K562 (cell line): ENCODE measurements at regions not wholly inside any gene's neighbourhood (a gene's known extent, or its start where the extent isn't known, plus 50 kb on each side); places are given as distances from the start of the nearest gene placed in this dataset.

ENCODE experiments used
- ATAC-seq: fragments of 200-7000 bp; cut with Tn5 transposase; 3 replicates; pipeline ENCODE4 v1.9.1; 2020; ENCODE audit warnings: moderate library complexity
- BruUV-seq: library from RNA; stranded (reverse); fragments of 400-500 nt; replicated peaks from 2 replicates; lab custom pipeline; 2021; lab: Mats Ljungman, UMichigan
- CTCF ChIA-PET: fragments of 300-600 bp; formaldehyde crosslinking; extraction: SDS; loops from one replicate; lab custom pipeline; 2021; ENCODE audit warnings: low intra/inter-chr PET ratio; lab: Yijun Ruan, JAX
- POLR2A ChIA-PET: fragments of 300-600, 350-650 bp; sonication (Branson Sonifier 250); formaldehyde crosslinking; extraction: SDS; loops from one replicate; lab custom pipeline; 2021; ENCODE audit warnings: antibody characterized with exemption, inconsistent platforms; lab: Yijun Ruan, JAX
- DNase-seq, 4 experiments: peaks; one replicate each; pipeline versions ENCODE4 v3.0.0 to v3.0.0-alpha.2; 2011 to 2018; ENCODE audit warnings: low spot score in 3 of 4, mixed read lengths in 3 of 4; ENCODE audit errors: extremely low read depth in 1 of 4
- FAIRE-seq: peaks from 2 replicates; lab custom pipeline; 2011; peaks lifted over from hg19 to GRCh38; lab: Jason Lieb, UNC
- H2AFZ ChIP-seq: 2 replicates; pipeline ENCODE4 v1.6.0; 2011; ENCODE audit warnings: low read depth, low read length, control low read depth, inconsistent platforms
- H3K27ac ChIP-seq: fragments of 200-600 bp; 3 replicates; pipeline ENCODE4 v1.8.0; 2011; ENCODE audit warnings: low read depth, mild to moderate bottlenecking, control low read depth, inconsistent platforms, low read length, moderate library complexity, mixed read lengths; ENCODE audit errors: extremely low read depth
- H3K27me3 ChIP-seq, 2 experiments: fragments of 300-600 bp in 1 of 2; 2 replicates in 1 of 2; 3 replicates in 1 of 2; pipeline versions ENCODE4 v1.6.0 to v1.8.0; 2011; ENCODE audit warnings: inconsistent platforms in 2 of 2, low read length in 2 of 2, mild to moderate bottlenecking in 1 of 2, mixed read lengths in 1 of 2, moderate library complexity in 1 of 2; ENCODE audit not compliant: control insufficient read depth in 2 of 2, insufficient read depth in 2 of 2
- H3K36me3 ChIP-seq: fragments of 300-600 bp; 3 replicates; pipeline ENCODE4 v1.8.0; 2011; ENCODE audit warnings: mild to moderate bottlenecking, low read length, inconsistent platforms; ENCODE audit not compliant: control insufficient read depth, insufficient read depth
- H3K4me1 ChIP-seq, 2 experiments: fragments of 200-600 bp in 1 of 2; replicated peaks in 1 of 2; 2 replicates in 1 of 2; 3 replicates in 1 of 2; pipeline versions ENCODE4 v1.5.1 to v1.8.0; 2011; ENCODE audit warnings: inconsistent platforms in 2 of 2, low read length in 2 of 2, mild to moderate bottlenecking in 1 of 2, mixed read lengths in 1 of 2, moderate library complexity in 1 of 2; ENCODE audit not compliant: control insufficient read depth in 2 of 2, insufficient read depth in 2 of 2
- H3K4me2 ChIP-seq: 2 replicates; pipeline ENCODE4 v1.6.1; 2011; ENCODE audit warnings: low read length, control low read depth, inconsistent platforms, mixed read lengths; ENCODE audit not compliant: insufficient read depth
- H3K4me3 ChIP-seq: fragments of 200-600 bp; sonication (generic), shearing (Covaris generic); 2 replicates; pipeline ENCODE4 v1.5.1; 2016; ENCODE audit warnings: control low read depth, inconsistent platforms
- H3K79me2 ChIP-seq: fragments of 200-600 bp; 3 replicates; pipeline ENCODE4 v1.8.0; 2011; ENCODE audit warnings: low read length, inconsistent platforms; ENCODE audit not compliant: control insufficient read depth, insufficient read depth
- H3K9ac ChIP-seq, 2 experiments: 2 replicates each; pipeline versions ENCODE4 v1.6.0 to v1.6.1; 2011; ENCODE audit warnings: low read depth in 2 of 2, low read length in 2 of 2, control low read depth in 1 of 2, inconsistent platforms in 1 of 2, mild to moderate bottlenecking in 1 of 2, mixed read lengths in 1 of 2; ENCODE audit not compliant: insufficient read depth in 1 of 2
- H3K9me1 ChIP-seq: one replicate; pipeline ENCODE4 v1.6.0; 2011; ENCODE audit warnings: inconsistent platforms, mild to moderate bottlenecking, low read length, moderate library complexity; ENCODE audit not compliant: control insufficient read depth, insufficient read depth
- H3K9me3 ChIP-seq: replicated peaks from 2 replicates; pipeline ENCODE4 v1.5.1; 2011; ENCODE audit warnings: low read depth, low read length, inconsistent platforms; ENCODE audit not compliant: control insufficient read depth, insufficient read depth
- H4K20me1 ChIP-seq: replicated peaks from 2 replicates; pipeline ENCODE4 v1.6.1; 2011; ENCODE audit warnings: low read length, inconsistent platforms, mixed read lengths; ENCODE audit not compliant: control insufficient read depth, insufficient read depth
- HMG20A ChIP-seq: fragments of 450-650 bp; formaldehyde crosslinking; conservative IDR thresholded peaks from 2 replicates; pipeline ENCODE4 v1.4.0; 2020; ENCODE audit warnings: mild to moderate bottlenecking, mixed read lengths
- MTA2 ChIP-seq: fragments of 450-650 bp; IDR thresholded peaks from 2 replicates; pipeline ENCODE4 v1.6.1; 2016; ENCODE audit warnings: low read depth
- NCOA6 ChIP-seq: fragments of 450-650 bp; IDR thresholded peaks from 2 replicates; pipeline ENCODE4 v1.6.1; 2017; ENCODE audit warnings: mild to moderate bottlenecking
- PHB ChIP-seq: fragments of 250-450 bp; sonication (Bioruptor Pico); IDR thresholded peaks from 2 replicates; pipeline ENCODE4 v1.5.0; 2021
- SAFB2 ChIP-seq: fragments of 200-400 bp; formaldehyde crosslinking; IDR thresholded peaks from 2 replicates; pipeline ENCODE4 v1.6.1; 2018; ENCODE audit warnings: borderline replicate concordance, low read length, low read depth, moderate library complexity; ENCODE audit not compliant: severe bottlenecking
- ZNF224 ChIP-seq: sonication (generic); formaldehyde crosslinking; IDR thresholded peaks from 2 replicates; pipeline ENCODE4 v1.8.0; 2022; ENCODE audit warnings: mild to moderate bottlenecking, missing genetic modification reagents
- ZNF717 ChIP-seq: fragments of 250-450 bp; sonication (Bioruptor Pico); IDR thresholded peaks from 2 replicates; pipeline ENCODE4 v1.5.0; 2021
- in situ Hi-C: fragments of 300-500 bp; cut with MboI; formaldehyde crosslinking; loops from 4 replicates; pipeline ENCODE4 v1.15.0; 2018; ENCODE audit warnings: inconsistent platforms, mixed read lengths
- intact Hi-C: fragments of 100-400 bp; cut with micrococcal nuclease; formaldehyde crosslinking; loops from 2 replicates; pipeline ENCODE4 v1.14.2; 2022
- TF ChIP-seq, protein P1 (sequence below), 2 experiments: fragments of 450-650 bp; IDR thresholded peaks; 2 replicates each; pipeline ENCODE4 v1.6.1; 2016; ENCODE audit warnings: mild to moderate bottlenecking in 2 of 2, borderline replicate concordance in 1 of 2, low read depth in 1 of 2, moderate library complexity in 1 of 2

DNA sequence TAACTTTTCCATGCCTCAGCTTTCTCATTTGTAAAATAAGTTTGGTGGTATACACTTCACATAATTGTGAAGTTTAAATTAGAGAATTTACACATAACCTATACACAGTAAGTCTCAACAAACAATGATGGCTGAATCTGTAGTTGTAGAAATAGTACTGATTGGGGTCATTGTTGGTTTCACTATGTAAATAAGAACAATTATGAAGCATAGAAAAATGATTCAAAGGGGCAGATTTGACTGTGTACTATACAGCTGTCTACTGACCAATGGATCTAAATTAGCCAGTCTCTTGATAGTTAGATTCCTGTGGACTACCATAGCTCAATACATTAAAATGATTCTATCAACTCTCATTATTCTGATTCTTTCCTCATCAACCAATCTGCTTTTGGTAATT is 181.1 kb upstream of the STXBP5 start:
- in situ Hi-C loops: no loop called here
- Histone ChIP-seq H3K27ac (no peak overlapping the region), H3K4me2 (no peak overlapping the region), H3K9me3 (no peaks in the 10 kb centered on the region), H3K4me1 (no peaks in the 10 kb centered on the region), H3K27me3 (no peaks in the 10 kb centered on the region), H3K9ac (no peak overlapping the region), H2AFZ (peak overlapping the region; percentile 35; the same call in 1 of the 2 replicates), H3K9me1 (no peaks in the 10 kb centered on the region), H4K20me1 (no peaks in the 10 kb centered on the region), H3K79me2 (no peaks in the 10 kb centered on the region), H3K4me3 (no peak overlapping the region), H3K36me3 (no peaks in the 10 kb centered on the region)
- TF ChIP-seq HMG20A (CRISPR knock-in tag): no peak
- TF ChIP-seq ZNF717 (CRISPR knock-in tag): no peak
- no peak for TF ChIP-seq NCOA6
- no peak for TF ChIP-seq SAFB2
- no peak for TF ChIP-seq MTA2
- no peak for TF ChIP-seq ZNF224 (CRISPR knock-in tag)
- TF ChIP-seq PHB: no peak
- TF ChIP-seq, protein P1, sequence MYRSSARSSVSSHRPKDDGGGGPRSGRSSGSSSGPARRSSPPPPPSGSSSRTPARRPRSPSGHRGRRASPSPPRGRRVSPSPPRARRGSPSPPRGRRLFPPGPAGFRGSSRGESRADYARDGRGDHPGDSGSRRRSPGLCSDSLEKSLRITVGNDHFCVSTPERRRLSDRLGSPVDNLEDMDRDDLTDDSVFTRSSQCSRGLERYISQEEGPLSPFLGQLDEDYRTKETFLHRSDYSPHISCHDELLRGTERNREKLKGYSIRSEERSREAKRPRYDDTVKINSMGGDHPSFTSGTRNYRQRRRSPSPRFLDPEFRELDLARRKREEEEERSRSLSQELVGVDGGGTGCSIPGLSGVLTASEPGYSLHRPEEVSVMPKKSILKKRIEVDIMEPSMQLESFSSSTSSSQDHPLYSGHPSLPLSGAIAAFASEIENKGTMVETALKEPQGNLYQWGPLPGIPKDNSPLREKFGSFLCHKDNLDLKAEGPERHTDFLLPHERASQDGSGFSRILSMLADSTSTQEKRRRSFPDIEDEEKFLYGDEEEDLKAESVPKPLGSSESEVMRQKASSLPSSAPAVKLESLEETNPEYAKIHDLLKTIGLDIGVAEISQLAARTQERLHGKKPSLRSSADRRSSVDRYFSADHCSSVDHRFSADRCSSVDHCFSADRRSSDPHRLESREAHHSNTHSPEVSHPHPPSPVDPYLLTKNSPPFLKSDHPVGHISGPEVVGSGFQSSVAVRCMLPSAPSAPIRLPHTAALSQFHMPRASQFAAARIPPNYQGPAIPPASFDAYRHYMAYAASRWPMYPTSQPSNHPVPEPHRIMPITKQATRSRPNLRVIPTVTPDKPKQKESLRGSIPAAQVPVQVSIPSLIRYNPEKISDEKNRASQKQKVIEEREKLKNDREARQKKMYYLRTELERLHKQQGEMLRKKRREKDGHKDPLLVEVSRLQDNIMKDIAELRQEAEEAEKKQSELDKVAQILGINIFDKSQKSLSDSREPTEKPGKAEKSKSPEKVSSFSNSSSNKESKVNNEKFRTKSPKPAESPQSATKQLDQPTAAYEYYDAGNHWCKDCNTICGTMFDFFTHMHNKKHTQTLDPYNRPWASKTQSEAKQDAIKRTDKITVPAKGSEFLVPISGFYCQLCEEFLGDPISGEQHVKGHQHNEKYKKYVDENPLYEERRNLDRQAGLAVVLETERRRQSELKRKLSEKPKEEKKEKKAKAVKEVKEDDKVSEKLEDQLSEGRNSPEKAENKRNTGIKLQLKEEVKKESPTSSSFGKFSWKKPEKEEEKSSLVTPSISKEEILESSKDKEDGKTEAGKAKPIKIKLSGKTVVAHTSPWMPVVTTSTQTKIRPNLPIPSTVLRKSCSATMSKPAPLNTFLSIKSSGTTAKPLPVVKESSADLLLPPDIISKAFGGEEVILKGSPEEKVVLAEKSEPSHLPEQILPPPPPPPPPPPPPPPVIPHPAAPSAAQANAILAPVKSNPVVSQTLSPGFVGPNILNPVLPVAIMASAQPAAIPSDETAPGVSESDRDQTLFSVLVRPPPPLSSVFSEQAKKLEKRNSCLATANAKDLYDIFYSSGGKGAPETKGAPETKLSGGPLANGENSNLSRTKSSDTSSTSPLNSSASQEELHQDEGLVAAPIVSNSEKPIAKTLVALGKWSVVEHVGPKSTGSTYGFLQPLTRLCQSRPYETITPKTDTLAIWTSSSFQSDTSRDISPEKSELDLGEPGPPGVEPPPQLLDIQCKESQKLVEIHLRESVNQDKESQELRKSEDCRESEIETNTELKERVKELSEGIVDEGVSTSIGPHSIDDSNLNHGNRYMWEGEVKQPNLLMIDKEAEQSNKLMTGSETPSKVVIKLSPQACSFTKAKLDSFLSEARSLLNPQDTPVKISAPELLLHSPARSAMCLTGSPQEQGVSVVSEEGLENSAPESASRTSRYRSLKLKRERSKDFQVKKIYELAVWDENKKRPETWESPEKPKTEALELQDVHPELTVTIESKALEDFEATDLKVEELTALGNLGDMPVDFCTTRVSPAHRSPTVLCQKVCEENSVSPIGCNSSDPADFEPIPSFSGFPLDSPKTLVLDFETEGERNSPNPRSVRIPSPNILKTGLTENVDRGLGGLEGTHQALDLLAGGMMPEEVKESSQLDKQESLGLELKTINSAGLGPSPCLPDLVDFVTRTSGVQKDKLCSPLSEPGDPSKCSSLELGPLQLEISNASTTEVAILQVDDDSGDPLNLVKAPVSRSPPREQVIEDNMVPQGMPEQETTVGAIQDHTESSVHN (IDR thresholded peaks at IDR 0.05; ENCODE audit: borderline replicate concordance in 1 of 2, low read depth in 1 of 2): no peak
- FAIRE-seq (no peak), DNase-seq (no peak), ATAC-seq (no peak)
- intact Hi-C loops: no loop called here
- BruUV-seq: no TSS peak
- ChIA-PET CTCF (no interaction called here), POLR2A (interaction anchor here (0.6 to 1.4 kb wide), 4 partner anchors 10 to 38 kb away, joined by 3 read pairs; no protein-coding TSS in a partner anchor)
